ENCODE measurements at regions not wholly inside any gene's neighbourhood (a gene's known extent, or its start where the extent isn't known, plus 50 kb on each side); places are given as distances from the start of the nearest gene placed in this dataset.

DNA sequence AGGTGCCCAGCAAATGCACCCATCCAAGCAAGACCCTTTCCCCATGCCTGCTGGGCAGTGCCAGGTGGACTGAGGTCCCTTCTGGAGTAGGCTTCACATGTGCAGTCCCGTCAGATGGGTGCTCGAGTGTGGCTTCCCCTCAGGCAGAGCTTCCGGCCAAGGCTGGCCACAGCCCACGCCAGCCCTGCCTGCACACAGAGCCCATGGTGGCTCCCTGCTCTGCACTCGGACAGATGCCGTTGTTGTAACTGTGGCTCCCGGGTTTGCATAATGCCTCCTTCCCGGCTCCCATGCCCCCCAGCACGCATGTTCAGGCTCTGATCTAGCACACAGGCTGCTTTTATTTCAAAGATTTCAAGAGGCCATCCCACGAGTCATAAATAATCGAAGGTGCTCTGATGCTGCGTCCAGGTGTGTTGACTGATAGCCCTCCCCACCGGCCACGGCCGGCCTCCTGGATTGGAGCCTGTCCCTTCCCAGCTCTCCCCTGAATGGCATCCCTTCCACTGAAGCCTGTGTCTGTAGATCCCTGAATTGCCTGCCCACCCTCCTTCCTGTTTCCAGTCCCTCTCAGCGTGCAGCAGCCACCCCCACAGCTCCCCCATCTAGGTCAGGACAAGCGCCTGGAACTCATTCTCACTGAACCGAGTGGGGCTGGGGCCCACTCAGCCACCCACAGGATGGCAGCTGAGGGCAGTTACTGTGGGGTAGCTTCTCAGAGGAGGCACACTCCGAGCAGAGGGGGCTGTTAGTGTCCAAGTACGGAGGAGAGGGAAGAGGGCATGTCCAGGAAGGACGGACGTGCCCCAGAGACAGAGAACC is 100.0 kb upstream of the LINGO1 start:
- DNase-seq (ENCODE audit: low read depth): no peak

- DNase-seq (ENCODE audit: low read depth): no peak
Measured at GRCh38 chr15:77731945-77732344, 99.2 kb upstream of the LINGO1 start.

DNA sequence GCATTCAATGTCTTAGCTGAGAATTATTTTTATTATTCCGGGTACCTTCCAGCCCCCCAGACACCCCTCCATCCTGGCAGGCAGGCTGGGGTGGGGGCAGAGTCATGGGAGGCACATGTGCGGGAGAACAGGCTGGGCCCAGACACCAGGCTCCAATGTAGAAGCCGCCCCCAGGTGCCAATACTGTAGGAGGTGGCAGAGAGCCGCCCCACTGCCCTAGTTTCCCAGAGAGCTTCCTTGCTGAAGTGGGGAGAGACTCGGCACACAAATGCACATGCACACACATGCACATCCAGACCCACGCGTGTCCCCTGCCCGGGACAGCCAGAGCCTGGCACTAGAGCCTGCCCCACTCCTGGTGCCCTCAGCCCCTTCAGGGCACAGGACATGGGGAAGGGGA is 98.4 kb upstream of the LINGO1 start:
- no peak for DNase-seq (ENCODE audit: low read depth)

GRCh38 chr15:77727635-77728304 is 95.1 kb upstream of the LINGO1 start:
- no peak for DNase-seq (ENCODE audit: low read depth)

DNA sequence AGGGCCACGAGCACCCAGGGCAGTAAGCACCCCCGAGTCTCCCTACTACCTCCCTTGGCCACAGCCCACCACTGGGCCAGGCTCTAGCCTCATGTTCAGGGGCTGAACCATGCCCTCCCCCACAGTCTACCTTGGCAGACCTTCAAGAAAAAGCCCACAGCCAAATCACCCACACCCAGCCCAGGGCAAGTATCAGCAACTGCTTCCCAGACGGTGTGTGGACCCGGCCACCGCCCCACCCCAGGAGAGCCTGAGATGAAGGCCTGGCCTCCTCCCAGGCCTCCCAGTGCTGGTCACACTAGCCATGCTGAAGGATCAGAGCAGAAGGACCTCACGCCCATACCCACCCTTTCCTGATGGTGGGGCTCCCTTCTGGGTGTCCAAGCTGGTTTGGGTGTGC is 92.0 kb upstream of the LINGO1 start:
- no peak for DNase-seq (ENCODE audit: low read depth)

- no peak for DNase-seq (ENCODE audit: low read depth)
Measured at GRCh38 chr15:77723756-77724155, 91.0 kb upstream of the LINGO1 start.

- DNase-seq (ENCODE audit: low read depth): no peak
Measured at GRCh38 chr15:77722759-77723460, 90.2 kb upstream of the LINGO1 start.

DNA sequence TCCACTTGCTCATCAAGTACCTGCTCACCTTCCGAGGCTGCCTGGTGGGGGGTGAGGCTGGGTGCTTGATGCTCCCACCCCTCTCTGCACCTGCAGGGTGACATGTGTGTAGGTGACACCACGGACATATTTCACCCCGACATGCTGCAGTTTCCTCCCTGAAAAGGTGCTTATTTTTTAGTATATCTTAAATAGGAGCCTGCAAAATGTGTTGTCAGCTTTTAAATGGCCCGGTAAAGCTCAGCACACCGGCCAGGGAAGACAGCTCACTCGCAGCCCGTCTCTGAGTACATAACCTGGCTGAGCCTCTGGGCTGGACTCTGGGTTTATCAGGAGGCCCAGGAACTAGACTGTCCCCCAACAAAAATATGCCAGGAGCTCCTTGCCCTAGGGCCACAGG is 89.3 kb upstream of the LINGO1 start:
- DNase-seq (ENCODE audit: low read depth): no peak

DNA sequence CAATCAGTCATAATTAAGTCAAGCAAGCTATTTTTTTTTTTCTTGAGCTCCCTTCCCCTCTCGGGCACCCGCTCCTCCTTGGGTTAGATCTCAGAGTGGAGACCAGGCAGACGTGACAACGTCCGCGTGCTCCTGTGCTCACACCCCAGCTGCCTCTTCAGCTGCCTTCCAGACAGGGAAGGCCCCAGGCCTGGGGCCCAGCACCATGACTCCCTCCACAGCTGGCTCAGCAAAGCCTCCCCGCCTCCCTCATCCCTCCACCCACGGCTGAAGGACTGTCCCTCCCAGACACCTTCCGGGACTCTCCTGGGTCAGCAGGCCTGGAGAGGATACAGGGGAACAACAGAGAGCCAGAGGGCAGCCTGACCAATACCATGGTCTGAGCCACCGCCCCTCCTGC is 87.9 kb upstream of the LINGO1 start:
- no peak for DNase-seq (ENCODE audit: low read depth)

DNA sequence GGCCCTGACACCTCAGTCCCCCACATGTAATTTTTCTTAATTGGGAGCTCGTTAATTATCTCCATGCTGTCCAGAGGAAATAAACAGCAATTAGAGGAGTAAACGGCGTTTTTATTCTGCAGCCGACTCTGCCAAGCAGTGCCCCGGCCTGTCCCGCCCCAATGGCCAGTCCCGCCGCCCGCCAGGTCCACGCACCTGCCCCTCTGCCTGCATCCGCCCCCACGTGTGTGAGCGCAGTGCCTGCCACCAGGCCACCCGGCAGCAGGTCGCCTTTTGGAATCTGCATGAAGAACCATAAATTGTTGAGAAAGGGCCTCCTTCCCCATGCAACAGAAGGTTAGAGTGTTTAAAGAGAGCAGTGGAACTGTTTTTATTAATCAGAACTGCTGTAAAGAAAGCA is 87.5 kb upstream of the LINGO1 start:
- DNase-seq (ENCODE audit: low read depth): no peak

- DNase-seq (ENCODE audit: low read depth): no peak
Measured at GRCh38 chr15:77719450-77719849, 86.7 kb upstream of the LINGO1 start.

DNA sequence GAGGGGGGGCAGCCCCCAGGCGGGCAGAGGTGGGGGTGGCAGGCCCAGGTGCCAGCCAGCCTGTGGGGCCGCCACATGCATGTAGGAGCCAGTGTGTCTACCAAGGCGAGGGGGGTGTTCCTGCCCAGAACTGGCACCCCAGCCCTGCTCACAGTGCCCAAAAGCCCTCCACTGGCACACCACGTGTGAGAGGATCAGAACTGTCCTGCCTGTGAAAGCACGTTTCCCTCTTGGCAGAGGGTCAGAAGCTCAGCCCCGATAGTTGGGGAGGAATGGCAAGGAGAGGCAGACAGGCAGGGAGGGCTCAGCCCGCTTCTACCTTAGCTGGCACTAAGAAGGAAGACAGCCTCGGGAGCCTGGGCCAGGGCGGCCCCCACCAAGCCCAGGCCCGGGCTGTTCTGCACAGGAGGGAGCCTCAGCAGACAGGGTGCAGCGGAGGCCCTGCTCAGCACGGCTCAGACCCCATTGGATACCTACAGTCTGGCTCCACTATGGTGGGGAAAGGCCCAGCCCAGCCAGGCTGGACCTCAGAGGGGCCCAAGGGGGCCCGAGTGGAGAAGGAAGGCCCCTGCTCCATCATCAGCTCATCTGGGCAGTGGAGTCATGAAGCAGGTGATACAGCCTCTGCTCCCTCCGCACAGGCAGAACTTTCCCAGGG is 84.8 kb upstream of the LINGO1 start:
- no peak for DNase-seq (ENCODE audit: low read depth)

DNA sequence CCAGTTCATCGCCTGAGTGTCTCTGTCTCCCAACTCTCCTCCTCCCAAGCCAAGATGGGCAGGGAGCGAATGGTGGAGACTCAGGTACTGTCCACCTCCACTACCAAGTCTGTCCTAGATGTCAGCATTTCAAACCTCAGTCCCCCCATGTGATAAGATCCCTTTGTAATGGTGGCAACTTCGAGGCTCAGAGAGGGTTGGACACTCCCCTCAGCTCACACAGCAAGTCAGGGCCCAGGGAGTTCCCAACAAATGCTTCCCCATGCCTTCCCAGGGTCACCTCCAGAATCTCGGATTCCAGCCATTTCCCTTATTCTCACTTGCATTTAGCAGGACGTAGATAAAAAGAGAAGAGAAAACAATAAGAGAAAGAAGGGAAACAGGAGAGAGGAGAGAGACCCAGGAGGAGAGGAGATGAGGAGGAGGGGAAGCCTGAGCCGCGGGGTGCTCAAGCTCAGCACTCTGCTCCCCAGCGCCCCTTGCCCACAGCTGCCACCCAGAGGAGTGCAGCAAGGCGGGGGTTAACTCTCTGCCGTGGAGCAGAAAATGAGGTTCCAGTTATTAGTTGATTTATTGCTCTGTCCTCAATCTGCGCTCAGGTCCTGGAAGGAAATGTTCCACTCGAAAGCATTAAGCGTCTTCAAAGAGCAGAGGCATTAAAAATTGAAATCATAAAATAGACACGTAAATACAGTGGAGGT is 84.1 kb upstream of the LINGO1 start:
- DNase-seq (ENCODE audit: low read depth): no peak

DNA sequence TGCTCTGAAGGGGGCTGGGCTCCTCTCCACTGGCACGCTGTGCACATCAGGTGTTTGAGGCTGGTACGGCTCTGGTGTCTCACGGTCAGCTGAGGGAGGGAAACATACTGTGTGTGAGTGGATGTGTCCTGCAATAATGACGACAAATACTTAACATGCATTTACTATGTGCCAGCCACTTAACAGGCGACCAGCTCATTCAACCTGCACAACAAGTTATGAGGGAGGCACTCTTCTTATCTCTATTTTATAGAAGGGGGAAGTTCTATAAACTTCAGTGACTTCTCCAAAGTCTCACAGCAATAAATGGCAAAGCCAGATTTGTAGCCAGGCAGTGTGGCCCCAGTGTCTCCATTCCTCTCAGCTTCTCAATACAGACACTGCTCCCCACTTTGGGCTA is 83.1 kb upstream of the LINGO1 start:
- DNase-seq (ENCODE audit: low read depth): no peak

DNA sequence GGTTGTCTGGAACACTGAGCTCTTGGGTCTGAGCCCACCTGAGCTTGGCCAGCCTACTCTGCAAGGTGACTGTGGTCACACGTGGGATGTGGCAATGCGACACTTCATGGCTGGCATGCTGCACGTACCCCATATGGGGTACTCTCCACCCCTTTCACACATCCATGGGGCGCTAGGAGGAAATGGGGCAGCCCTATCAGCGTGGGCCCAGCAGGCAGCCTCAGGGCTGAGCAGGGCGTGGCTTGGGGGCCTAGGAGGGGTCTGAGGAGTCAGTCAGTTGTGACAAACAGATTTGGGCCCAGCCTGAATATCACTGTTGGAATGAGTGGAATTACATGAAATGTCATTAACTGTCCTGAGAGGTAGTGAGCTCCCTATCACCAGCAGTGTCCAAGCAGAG is 82.3 kb upstream of the LINGO1 start:
- DNase-seq (ENCODE audit: low read depth): no peak

DNA sequence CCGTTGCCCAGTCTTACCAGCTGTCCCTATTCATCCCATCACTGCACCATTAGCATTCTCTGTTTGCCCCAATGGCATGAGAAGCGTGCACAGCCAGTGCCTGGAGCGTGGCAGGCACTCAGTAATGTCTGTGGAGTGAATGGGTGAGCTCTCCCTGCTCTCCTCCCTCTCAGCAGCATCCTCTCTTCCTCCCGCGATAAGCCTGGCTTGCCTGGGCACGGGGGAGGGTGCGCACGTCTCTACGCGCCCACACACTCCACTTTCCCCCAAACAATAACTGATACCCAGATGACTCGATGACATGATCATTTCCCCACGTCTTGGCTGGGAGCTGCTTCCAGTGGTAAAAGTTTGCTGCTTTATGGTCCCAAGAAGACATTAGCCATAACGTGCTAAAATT is 81.8 kb upstream of the LINGO1 start:
- no peak for DNase-seq (ENCODE audit: low read depth)

DNA sequence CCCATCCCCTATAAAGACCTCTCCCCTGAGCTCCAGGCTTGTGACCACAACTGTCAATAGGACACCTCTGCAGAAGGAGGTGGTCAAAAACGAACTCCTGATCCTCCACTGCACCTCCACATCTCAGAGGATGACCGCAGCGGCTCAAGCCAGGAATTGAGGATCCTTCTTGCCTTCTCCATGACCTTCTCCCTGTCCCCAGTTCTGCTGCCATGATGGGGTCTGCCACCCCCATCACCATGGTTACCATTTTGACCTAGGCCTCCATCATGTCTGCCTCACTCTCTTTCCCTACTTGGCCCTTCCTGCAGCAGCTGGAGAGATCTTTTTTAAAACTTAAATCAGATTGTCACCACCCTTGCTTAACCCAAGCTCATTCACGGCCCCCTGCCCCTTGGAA is 81.3 kb upstream of the LINGO1 start:
- DNase-seq (ENCODE audit: low read depth): no peak

DNA sequence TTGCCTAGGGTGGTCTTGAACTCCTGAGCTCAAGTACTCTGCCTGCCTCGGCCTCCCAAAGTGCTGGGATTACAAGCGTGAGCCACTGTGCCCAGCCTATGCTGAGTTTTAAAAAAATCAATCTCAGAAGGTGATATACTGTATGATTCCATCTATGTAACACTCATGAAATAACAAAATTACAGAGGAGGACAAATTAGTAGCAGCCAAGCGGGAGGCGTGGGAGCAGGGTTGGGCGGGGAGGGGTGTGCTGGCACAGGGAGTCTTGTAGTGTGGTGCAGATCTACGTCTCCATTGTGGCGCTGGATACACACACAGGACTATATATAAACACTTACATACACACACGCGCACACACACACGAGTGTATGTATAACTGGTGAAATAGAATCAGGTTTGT is 80.6 kb upstream of the LINGO1 start:
- DNase-seq (ENCODE audit: low read depth): no peak

GRCh38 chr15:77712438-77712837 is 79.7 kb upstream of the LINGO1 start:
- DNase-seq (ENCODE audit: low read depth): no peak

DNA sequence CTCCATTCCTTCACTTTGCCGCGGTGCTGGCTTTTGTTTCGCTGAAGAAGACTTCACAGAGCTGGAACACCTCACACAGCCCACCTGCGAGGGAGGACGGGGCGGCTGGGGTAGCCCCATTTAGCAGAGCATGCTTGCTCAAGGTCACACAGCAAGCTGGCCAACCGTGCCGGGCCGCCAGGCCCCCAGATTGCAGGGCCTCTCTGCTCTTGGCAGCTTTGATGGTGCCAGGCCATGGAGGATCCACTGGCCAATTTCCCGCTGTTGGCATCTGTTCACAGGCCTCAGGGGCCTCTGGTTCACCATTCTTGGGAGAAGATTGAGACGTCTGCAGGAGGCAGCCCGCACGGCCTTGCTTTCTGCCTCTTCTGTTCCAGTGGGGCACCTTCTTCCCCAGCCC is 77.9 kb upstream of the LINGO1 start:
- no peak for DNase-seq (ENCODE audit: low read depth)

- no peak for DNase-seq (ENCODE audit: low read depth)
Measured at GRCh38 chr15:77710206-77710605, 77.5 kb upstream of the LINGO1 start.
